K562 (cell line): ENCODE measurements at regions not wholly inside any gene's neighbourhood (a gene's known extent, or its start where the extent isn't known, plus 50 kb on each side); places are given as distances from the start of the nearest gene placed in this dataset.

Source experiments
- ATAC-seq: fragments of 200-7000 bp; cut with Tn5 transposase; 3 replicates; pipeline ENCODE4 v1.9.1; 2020; ENCODE audit warnings: moderate library complexity
- BruUV-seq: library from RNA; stranded (reverse); fragments of 400-500 nt; replicated peaks from 2 replicates; lab custom pipeline; 2021; lab: Mats Ljungman, UMichigan
- CTCF ChIA-PET: fragments of 300-600 bp; formaldehyde crosslinking; extraction: SDS; loops from one replicate; lab custom pipeline; 2021; ENCODE audit warnings: low intra/inter-chr PET ratio; lab: Yijun Ruan, JAX
- POLR2A ChIA-PET: fragments of 300-600, 350-650 bp; sonication (Branson Sonifier 250); formaldehyde crosslinking; extraction: SDS; loops from one replicate; lab custom pipeline; 2021; ENCODE audit warnings: antibody characterized with exemption, inconsistent platforms; lab: Yijun Ruan, JAX
- DNase-seq, 4 experiments: peaks; one replicate each; pipeline versions ENCODE4 v3.0.0 to v3.0.0-alpha.2; 2011 to 2018; ENCODE audit warnings: low spot score in 3 of 4, mixed read lengths in 3 of 4; ENCODE audit errors: extremely low read depth in 1 of 4
- FAIRE-seq: peaks from 2 replicates; lab custom pipeline; 2011; peaks lifted over from hg19 to GRCh38; lab: Jason Lieb, UNC
- H2AFZ ChIP-seq: 2 replicates; pipeline ENCODE4 v1.6.0; 2011; ENCODE audit warnings: low read depth, low read length, control low read depth, inconsistent platforms
- H3K27ac ChIP-seq: fragments of 200-600 bp; 3 replicates; pipeline ENCODE4 v1.8.0; 2011; ENCODE audit warnings: low read depth, mild to moderate bottlenecking, control low read depth, inconsistent platforms, low read length, moderate library complexity, mixed read lengths; ENCODE audit errors: extremely low read depth
- H3K27me3 ChIP-seq, 2 experiments: fragments of 300-600 bp in 1 of 2; 2 replicates in 1 of 2; 3 replicates in 1 of 2; pipeline versions ENCODE4 v1.6.0 to v1.8.0; 2011; ENCODE audit warnings: inconsistent platforms in 2 of 2, low read length in 2 of 2, mild to moderate bottlenecking in 1 of 2, mixed read lengths in 1 of 2, moderate library complexity in 1 of 2; ENCODE audit not compliant: control insufficient read depth in 2 of 2, insufficient read depth in 2 of 2
- H3K36me3 ChIP-seq: fragments of 300-600 bp; 3 replicates; pipeline ENCODE4 v1.8.0; 2011; ENCODE audit warnings: mild to moderate bottlenecking, low read length, inconsistent platforms; ENCODE audit not compliant: control insufficient read depth, insufficient read depth
- H3K4me1 ChIP-seq, 2 experiments: fragments of 200-600 bp in 1 of 2; replicated peaks in 1 of 2; 2 replicates in 1 of 2; 3 replicates in 1 of 2; pipeline versions ENCODE4 v1.5.1 to v1.8.0; 2011; ENCODE audit warnings: inconsistent platforms in 2 of 2, low read length in 2 of 2, mild to moderate bottlenecking in 1 of 2, mixed read lengths in 1 of 2, moderate library complexity in 1 of 2; ENCODE audit not compliant: control insufficient read depth in 2 of 2, insufficient read depth in 2 of 2
- H3K4me2 ChIP-seq: 2 replicates; pipeline ENCODE4 v1.6.1; 2011; ENCODE audit warnings: low read length, control low read depth, inconsistent platforms, mixed read lengths; ENCODE audit not compliant: insufficient read depth
- H3K4me3 ChIP-seq: fragments of 200-600 bp; sonication (generic), shearing (Covaris generic); 2 replicates; pipeline ENCODE4 v1.5.1; 2016; ENCODE audit warnings: control low read depth, inconsistent platforms
- H3K79me2 ChIP-seq: fragments of 200-600 bp; 3 replicates; pipeline ENCODE4 v1.8.0; 2011; ENCODE audit warnings: low read length, inconsistent platforms; ENCODE audit not compliant: control insufficient read depth, insufficient read depth
- H3K9ac ChIP-seq, 2 experiments: 2 replicates each; pipeline versions ENCODE4 v1.6.0 to v1.6.1; 2011; ENCODE audit warnings: low read depth in 2 of 2, low read length in 2 of 2, control low read depth in 1 of 2, inconsistent platforms in 1 of 2, mild to moderate bottlenecking in 1 of 2, mixed read lengths in 1 of 2; ENCODE audit not compliant: insufficient read depth in 1 of 2
- H3K9me1 ChIP-seq: one replicate; pipeline ENCODE4 v1.6.0; 2011; ENCODE audit warnings: inconsistent platforms, mild to moderate bottlenecking, low read length, moderate library complexity; ENCODE audit not compliant: control insufficient read depth, insufficient read depth
- H3K9me3 ChIP-seq: replicated peaks from 2 replicates; pipeline ENCODE4 v1.5.1; 2011; ENCODE audit warnings: low read depth, low read length, inconsistent platforms; ENCODE audit not compliant: control insufficient read depth, insufficient read depth
- H4K20me1 ChIP-seq: replicated peaks from 2 replicates; pipeline ENCODE4 v1.6.1; 2011; ENCODE audit warnings: low read length, inconsistent platforms, mixed read lengths; ENCODE audit not compliant: control insufficient read depth, insufficient read depth
- C11orf30 ChIP-seq: fragments of 450-650 bp; IDR thresholded peaks from 2 replicates; pipeline ENCODE4 v1.6.1; 2016; ENCODE audit warnings: low read depth, mild to moderate bottlenecking
- COPS2 ChIP-seq: fragments of 450-650 bp; conservative IDR thresholded peaks from 2 replicates; pipeline ENCODE4 v1.6.1; 2016; ENCODE audit warnings: mild to moderate bottlenecking, moderate library complexity
- GTF2E2 ChIP-seq: fragments of 200-800 bp; sonication (Bioruptor generic); IDR thresholded peaks from 2 replicates; pipeline ENCODE4 v1.6.1; 2016; ENCODE audit warnings: missing genetic modification characterization, missing compliant biosample characterization
- HDAC6 ChIP-seq: IDR thresholded peaks from 2 replicates; pipeline ENCODE4 v1.6.1; 2012; ENCODE audit warnings: low read depth, mild to moderate bottlenecking, control low read depth, inconsistent platforms, low read length, moderate library complexity
- POLR2B ChIP-seq: fragments of 450-650 bp; IDR thresholded peaks from 2 replicates; pipeline ENCODE4 v1.6.1; 2018; ENCODE audit warnings: low read depth; ENCODE audit not compliant: partially characterized antibody
- PTRF ChIP-seq: fragments of 450-650 bp; IDR thresholded peaks from 2 replicates; pipeline ENCODE4 v1.6.1; 2016; ENCODE audit warnings: mild to moderate bottlenecking, missing genetic modification characterization, missing compliant biosample characterization
- PYGO2 ChIP-seq: fragments of 450-650 bp; IDR thresholded peaks from 2 replicates; pipeline ENCODE4 v1.6.1; 2016; ENCODE audit warnings: mild to moderate bottlenecking, missing genetic modification characterization, moderate library complexity, missing compliant biosample characterization
- RBM15 ChIP-seq: fragments of 200-400 bp; formaldehyde crosslinking; IDR thresholded peaks from 2 replicates; pipeline ENCODE4 v1.6.1; 2018; ENCODE audit warnings: mild to moderate bottlenecking, low read length, moderate library complexity; ENCODE audit not compliant: insufficient read depth
- RBM17 ChIP-seq: fragments of 200-400 bp; formaldehyde crosslinking; IDR thresholded peaks from 2 replicates; pipeline ENCODE4 v1.6.1; 2017; ENCODE audit warnings: low read depth, mild to moderate bottlenecking, low read length, borderline replicate concordance
- SUPT5H ChIP-seq: fragments of 450-650 bp; IDR thresholded peaks from 2 replicates; pipeline ENCODE4 v1.6.1; 2016
- in situ Hi-C: fragments of 300-500 bp; cut with MboI; formaldehyde crosslinking; loops from 4 replicates; pipeline ENCODE4 v1.15.0; 2018; ENCODE audit warnings: inconsistent platforms, mixed read lengths
- intact Hi-C: fragments of 100-400 bp; cut with micrococcal nuclease; formaldehyde crosslinking; loops from 2 replicates; pipeline ENCODE4 v1.14.2; 2022
- TF ChIP-seq, protein P1 (sequence below): fragments of 450-650 bp; formaldehyde crosslinking; IDR thresholded peaks from 2 replicates; pipeline ENCODE4 v1.4.0; 2020; ENCODE audit warnings: mild to moderate bottlenecking
- TF ChIP-seq, protein P2 (sequence below): fragments of 250-450 bp; sonication (Bioruptor Pico); IDR thresholded peaks from 2 replicates; pipeline ENCODE4 v1.5.0; 2022; ENCODE audit warnings: mild to moderate bottlenecking

DNA sequence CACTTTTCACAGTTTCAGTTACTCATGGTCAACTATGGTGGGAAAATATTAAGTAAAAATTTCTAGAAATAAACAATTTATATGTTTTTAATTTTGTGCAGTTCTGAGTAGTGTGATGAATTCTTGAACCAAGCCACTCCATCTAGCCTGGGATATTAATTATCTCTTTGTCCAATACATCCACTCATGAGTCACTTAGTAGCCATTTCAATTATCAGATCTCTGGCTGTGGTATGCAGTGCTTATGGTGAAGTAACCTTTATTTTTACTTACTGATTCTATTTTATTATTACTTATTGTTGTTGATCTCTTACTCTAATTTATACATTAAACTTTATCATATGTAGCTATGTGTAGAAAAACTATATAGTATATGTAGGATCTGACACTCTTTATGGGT is 128.9 kb upstream of the KLHL1 start:
- ChIA-PET POLR2A (no interaction called here), CTCF (no interaction called here)
- Histone ChIP-seq H4K20me1 (no peaks in the 10 kb centered on the region), H3K27me3 (no peaks in the 10 kb centered on the region), H3K9me1 (no peaks in the 10 kb centered on the region), H3K36me3 (no peaks in the 10 kb centered on the region), H3K79me2 (no peaks in the 10 kb centered on the region), H2AFZ (no peak overlapping the region), H3K27ac (no peak overlapping the region), H3K9ac (no peak overlapping the region), H3K4me1 (no peaks in the 10 kb centered on the region), H3K4me3 (no peak overlapping the region), H3K9me3 (no peaks in the 10 kb centered on the region), H3K4me2 (no peak overlapping the region)
- FAIRE-seq = no peak
- no peak for ATAC-seq
- DNase-seq = no peak
- intact Hi-C loops = no loop called here
- BruUV-seq = no TSS peak
- in situ Hi-C loops = no loop called here
- no peak for TF ChIP-seq C11orf30
- TF ChIP-seq SUPT5H = no peak
- TF ChIP-seq PYGO2 = no peak
- TF ChIP-seq, protein P1, sequence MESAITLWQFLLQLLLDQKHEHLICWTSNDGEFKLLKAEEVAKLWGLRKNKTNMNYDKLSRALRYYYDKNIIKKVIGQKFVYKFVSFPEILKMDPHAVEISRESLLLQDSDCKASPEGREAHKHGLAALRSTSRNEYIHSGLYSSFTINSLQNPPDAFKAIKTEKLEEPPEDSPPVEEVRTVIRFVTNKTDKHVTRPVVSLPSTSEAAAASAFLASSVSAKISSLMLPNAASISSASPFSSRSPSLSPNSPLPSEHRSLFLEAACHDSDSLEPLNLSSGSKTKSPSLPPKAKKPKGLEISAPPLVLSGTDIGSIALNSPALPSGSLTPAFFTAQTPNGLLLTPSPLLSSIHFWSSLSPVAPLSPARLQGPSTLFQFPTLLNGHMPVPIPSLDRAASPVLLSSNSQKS = no peak
- no peak for TF ChIP-seq PTRF (tag)
- TF ChIP-seq HDAC6 = no peak
- TF ChIP-seq GTF2E2 = no peak
- no peak for TF ChIP-seq RBM17
- TF ChIP-seq POLR2B = no peak
- TF ChIP-seq RBM15 = no peak
- TF ChIP-seq, protein P2, sequence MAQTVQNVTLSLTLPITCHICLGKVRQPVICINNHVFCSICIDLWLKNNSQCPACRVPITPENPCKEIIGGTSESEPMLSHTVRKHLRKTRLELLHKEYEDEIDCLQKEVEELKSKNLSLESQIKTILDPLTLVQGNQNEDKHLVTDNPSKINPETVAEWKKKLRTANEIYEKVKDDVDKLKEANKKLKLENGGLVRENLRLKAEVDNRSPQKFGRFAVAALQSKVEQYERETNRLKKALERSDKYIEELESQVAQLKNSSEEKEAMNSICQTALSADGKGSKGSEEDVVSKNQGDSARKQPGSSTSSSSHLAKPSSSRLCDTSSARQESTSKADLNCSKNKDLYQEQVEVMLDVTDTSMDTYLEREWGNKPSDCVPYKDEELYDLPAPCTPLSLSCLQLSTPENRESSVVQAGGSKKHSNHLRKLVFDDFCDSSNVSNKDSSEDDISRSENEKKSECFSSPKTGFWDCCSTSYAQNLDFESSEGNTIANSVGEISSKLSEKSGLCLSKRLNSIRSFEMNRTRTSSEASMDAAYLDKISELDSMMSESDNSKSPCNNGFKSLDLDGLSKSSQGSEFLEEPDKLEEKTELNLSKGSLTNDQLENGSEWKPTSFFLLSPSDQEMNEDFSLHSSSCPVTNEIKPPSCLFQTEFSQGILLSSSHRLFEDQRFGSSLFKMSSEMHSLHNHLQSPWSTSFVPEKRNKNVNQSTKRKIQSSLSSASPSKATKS (CRISPR knock-in tag) = no peak
- TF ChIP-seq COPS2 = no peak
